SK-N-SH treated with all-trans-retinoic acid at 6 μM for 48 hours (cell line): ENCODE measurements at regions not wholly inside any gene's neighbourhood (a gene's known extent, or its start where the extent isn't known, plus 50 kb on each side); places are given as distances from the start of the nearest gene placed in this dataset.

Source experiments
- ATAC-seq: fragments of 200-7000 bp; cut with Tn5 transposase; 3 replicates; pipeline ENCODE4 v1.9.1; 2020; ENCODE audit warnings: mild to moderate bottlenecking, moderate library complexity
- BACH2 ChIP-seq: fragments of 250-450 bp; sonication (Bioruptor Pico); IDR thresholded peaks from 2 replicates; pipeline ENCODE4 v1.9.0; 2021; ENCODE audit warnings: mild to moderate bottlenecking, borderline replicate concordance
- CSDC2 ChIP-seq: fragments of 250-450 bp; sonication (Bioruptor Pico); IDR thresholded peaks from 2 replicates; pipeline ENCODE4 v1.5.0; 2020; ENCODE audit warnings: mild to moderate bottlenecking, moderate library complexity
- ESRRG ChIP-seq: fragments of 250-450 bp; sonication (Bioruptor Pico); IDR thresholded peaks from 2 replicates; pipeline ENCODE4 v1.6.1; 2021; ENCODE audit warnings: mild to moderate bottlenecking
- GLIS3 ChIP-seq: fragments of 250-450 bp; sonication (Bioruptor Pico); IDR thresholded peaks from 2 replicates; pipeline ENCODE4 v1.5.0; 2020; ENCODE audit warnings: mild to moderate bottlenecking, moderate library complexity
- OSR1 ChIP-seq: fragments of 250-450 bp; sonication (Bioruptor Pico); IDR thresholded peaks from 2 replicates; pipeline ENCODE4 v1.8.0; 2022; ENCODE audit warnings: moderate library complexity, mild to moderate bottlenecking, inconsistent platforms
- PPARA ChIP-seq: fragments of 250-450 bp; sonication (Bioruptor Pico); IDR thresholded peaks from 2 replicates; pipeline ENCODE4 v1.5.0; 2020; ENCODE audit warnings: mild to moderate bottlenecking, borderline replicate concordance
- RARB ChIP-seq: fragments of 250-450 bp; sonication (Bioruptor Pico); IDR thresholded peaks from 2 replicates; pipeline ENCODE4 v1.8.0; 2021; ENCODE audit warnings: mild to moderate bottlenecking, moderate library complexity
- SNAI2 ChIP-seq: fragments of 250-450 bp; sonication (Bioruptor Pico); IDR thresholded peaks from 2 replicates; pipeline ENCODE4 v1.5.0; 2020; ENCODE audit warnings: mild to moderate bottlenecking, moderate library complexity
- TCF4 ChIP-seq: fragments of 250-450 bp; sonication (Bioruptor Pico); IDR thresholded peaks from 2 replicates; pipeline ENCODE4 v1.8.0; 2021; ENCODE audit warnings: mild to moderate bottlenecking, moderate library complexity, borderline replicate concordance
- TOX ChIP-seq: fragments of 250-450 bp; sonication (Bioruptor Pico); IDR thresholded peaks from 2 replicates; pipeline ENCODE4 v1.8.0; 2021; ENCODE audit warnings: mild to moderate bottlenecking, moderate library complexity, borderline replicate concordance
- ZC3H10 ChIP-seq: fragments of 250-450 bp; sonication (Bioruptor Pico); IDR thresholded peaks from 2 replicates; pipeline ENCODE4 v1.5.1; 2021; ENCODE audit warnings: mild to moderate bottlenecking, moderate library complexity
- ZFP3 ChIP-seq: fragments of 250-450 bp; sonication (Bioruptor Pico); IDR thresholded peaks from 2 replicates; pipeline ENCODE4 v1.5.0; 2020; ENCODE audit warnings: mild to moderate bottlenecking, moderate library complexity
- ZFP30 ChIP-seq: fragments of 450-650 bp; formaldehyde crosslinking; IDR thresholded peaks from 2 replicates; pipeline ENCODE4 v1.5.0; 2022; ENCODE audit warnings: mild to moderate bottlenecking, moderate library complexity
- ZNF565 ChIP-seq: fragments of 450-650 bp; formaldehyde crosslinking; conservative IDR thresholded peaks from 2 replicates; pipeline ENCODE4 v1.5.0; 2020; ENCODE audit warnings: low read depth, mild to moderate bottlenecking, moderate library complexity
- ZNF70 ChIP-seq: fragments of 450-650 bp; formaldehyde crosslinking; IDR thresholded peaks from 2 replicates; pipeline ENCODE4 v1.5.0; 2020; ENCODE audit warnings: mild to moderate bottlenecking, moderate library complexity
- ZNF8 ChIP-seq: fragments of 450-650 bp; formaldehyde crosslinking; IDR thresholded peaks from 2 replicates; pipeline ENCODE4 v1.5.0; 2020; ENCODE audit warnings: mild to moderate bottlenecking, moderate library complexity
- TF ChIP-seq, protein P1 (sequence below): fragments of 250-450 bp; sonication (Bioruptor Pico); IDR thresholded peaks from 2 replicates; pipeline ENCODE4 v1.8.0; 2021; ENCODE audit warnings: low read depth, mild to moderate bottlenecking, moderate library complexity, borderline replicate concordance
- TF ChIP-seq, protein P2 (sequence below): fragments of 250-450 bp; sonication (Bioruptor Pico); IDR thresholded peaks from 2 replicates; pipeline ENCODE4 v1.5.1; 2020; ENCODE audit warnings: low read depth, mild to moderate bottlenecking, moderate library complexity
- TF ChIP-seq, protein P3 (sequence below): fragments of 250-450 bp; sonication (Bioruptor Pico); IDR thresholded peaks from 2 replicates; pipeline ENCODE4 v1.5.0; 2020; ENCODE audit warnings: mild to moderate bottlenecking, moderate library complexity
- TF ChIP-seq, protein P4 (sequence below): fragments of 250-450 bp; sonication (Bioruptor Pico); IDR thresholded peaks from 2 replicates; pipeline ENCODE4 v1.8.0; 2020; ENCODE audit warnings: mild to moderate bottlenecking, moderate library complexity, borderline replicate concordance

DNA sequence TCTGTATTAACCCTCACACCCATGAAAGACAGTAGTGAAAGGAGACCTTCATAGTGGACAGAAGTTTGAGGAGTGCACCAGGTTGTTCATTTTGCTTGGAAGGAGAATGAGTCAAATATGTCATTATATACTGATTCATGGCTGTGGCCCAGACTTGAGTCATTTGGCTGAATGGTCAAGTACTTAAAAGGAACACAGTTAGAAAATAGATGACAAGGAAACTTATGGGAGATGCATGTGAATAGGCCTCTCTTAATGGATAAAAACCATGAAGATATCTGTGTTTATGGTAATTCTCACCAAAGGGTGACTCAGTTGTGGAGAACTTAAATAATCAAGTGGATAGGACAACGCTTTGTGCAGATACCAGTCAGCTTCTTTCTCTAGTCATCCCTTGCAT lies 524.7 kb upstream of the CNTNAP5 start:
- TF ChIP-seq RARB (CRISPR knock-in tag): no peak
- no peak for TF ChIP-seq ESRRG (CRISPR knock-in tag)
- no peak for TF ChIP-seq PPARA (CRISPR knock-in tag)
- TF ChIP-seq, protein P1, sequence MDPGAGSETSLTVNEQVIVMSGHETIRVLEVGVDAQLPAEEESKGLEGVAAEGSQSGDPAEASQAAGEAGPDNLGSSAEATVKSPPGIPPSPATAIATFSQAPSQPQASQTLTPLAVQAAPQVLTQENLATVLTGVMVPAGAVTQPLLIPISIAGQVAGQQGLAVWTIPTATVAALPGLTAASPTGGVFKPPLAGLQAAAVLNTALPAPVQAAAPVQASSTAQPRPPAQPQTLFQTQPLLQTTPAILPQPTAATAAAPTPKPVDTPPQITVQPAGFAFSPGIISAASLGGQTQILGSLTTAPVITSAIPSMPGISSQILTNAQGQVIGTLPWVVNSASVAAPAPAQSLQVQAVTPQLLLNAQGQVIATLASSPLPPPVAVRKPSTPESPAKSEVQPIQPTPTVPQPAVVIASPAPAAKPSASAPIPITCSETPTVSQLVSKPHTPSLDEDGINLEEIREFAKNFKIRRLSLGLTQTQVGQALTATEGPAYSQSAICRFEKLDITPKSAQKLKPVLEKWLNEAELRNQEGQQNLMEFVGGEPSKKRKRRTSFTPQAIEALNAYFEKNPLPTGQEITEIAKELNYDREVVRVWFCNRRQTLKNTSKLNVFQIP: no peak
- TF ChIP-seq, protein P2, sequence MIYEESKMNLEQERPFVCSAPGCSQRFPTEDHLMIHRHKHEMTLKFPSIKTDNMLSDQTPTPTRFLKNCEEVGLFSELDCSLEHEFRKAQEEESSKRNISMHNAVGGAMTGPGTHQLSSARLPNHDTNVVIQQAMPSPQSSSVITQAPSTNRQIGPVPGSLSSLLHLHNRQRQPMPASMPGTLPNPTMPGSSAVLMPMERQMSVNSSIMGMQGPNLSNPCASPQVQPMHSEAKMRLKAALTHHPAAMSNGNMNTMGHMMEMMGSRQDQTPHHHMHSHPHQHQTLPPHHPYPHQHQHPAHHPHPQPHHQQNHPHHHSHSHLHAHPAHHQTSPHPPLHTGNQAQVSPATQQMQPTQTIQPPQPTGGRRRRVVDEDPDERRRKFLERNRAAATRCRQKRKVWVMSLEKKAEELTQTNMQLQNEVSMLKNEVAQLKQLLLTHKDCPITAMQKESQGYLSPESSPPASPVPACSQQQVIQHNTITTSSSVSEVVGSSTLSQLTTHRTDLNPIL (CRISPR knock-in tag): no peak
- no peak for TF ChIP-seq ZC3H10
- TF ChIP-seq BACH2 (CRISPR knock-in tag): no peak
- no peak for TF ChIP-seq CSDC2 (CRISPR knock-in tag)
- no peak for TF ChIP-seq ZNF8 (CRISPR knock-in tag)
- TF ChIP-seq TCF4 (CRISPR knock-in tag): no peak
- TF ChIP-seq SNAI2: no peak
- TF ChIP-seq ZNF565 (CRISPR knock-in tag): no peak
- TF ChIP-seq ZFP3 (CRISPR knock-in tag): no peak
- TF ChIP-seq ZNF70 (CRISPR knock-in tag): no peak
- TF ChIP-seq, protein P3, sequence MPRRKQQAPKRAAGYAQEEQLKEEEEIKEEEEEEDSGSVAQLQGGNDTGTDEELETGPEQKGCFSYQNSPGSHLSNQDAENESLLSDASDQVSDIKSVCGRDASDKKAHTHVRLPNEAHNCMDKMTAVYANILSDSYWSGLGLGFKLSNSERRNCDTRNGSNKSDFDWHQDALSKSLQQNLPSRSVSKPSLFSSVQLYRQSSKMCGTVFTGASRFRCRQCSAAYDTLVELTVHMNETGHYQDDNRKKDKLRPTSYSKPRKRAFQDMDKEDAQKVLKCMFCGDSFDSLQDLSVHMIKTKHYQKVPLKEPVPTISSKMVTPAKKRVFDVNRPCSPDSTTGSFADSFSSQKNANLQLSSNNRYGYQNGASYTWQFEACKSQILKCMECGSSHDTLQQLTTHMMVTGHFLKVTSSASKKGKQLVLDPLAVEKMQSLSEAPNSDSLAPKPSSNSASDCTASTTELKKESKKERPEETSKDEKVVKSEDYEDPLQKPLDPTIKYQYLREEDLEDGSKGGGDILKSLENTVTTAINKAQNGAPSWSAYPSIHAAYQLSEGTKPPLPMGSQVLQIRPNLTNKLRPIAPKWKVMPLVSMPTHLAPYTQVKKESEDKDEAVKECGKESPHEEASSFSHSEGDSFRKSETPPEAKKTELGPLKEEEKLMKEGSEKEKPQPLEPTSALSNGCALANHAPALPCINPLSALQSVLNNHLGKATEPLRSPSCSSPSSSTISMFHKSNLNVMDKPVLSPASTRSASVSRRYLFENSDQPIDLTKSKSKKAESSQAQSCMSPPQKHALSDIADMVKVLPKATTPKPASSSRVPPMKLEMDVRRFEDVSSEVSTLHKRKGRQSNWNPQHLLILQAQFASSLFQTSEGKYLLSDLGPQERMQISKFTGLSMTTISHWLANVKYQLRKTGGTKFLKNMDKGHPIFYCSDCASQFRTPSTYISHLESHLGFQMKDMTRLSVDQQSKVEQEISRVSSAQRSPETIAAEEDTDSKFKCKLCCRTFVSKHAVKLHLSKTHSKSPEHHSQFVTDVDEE (CRISPR knock-in tag): no peak
- no peak for TF ChIP-seq ZFP30 (CRISPR knock-in tag)
- no peak for TF ChIP-seq GLIS3
- TF ChIP-seq TOX (CRISPR knock-in tag): no peak
- TF ChIP-seq, protein P4, sequence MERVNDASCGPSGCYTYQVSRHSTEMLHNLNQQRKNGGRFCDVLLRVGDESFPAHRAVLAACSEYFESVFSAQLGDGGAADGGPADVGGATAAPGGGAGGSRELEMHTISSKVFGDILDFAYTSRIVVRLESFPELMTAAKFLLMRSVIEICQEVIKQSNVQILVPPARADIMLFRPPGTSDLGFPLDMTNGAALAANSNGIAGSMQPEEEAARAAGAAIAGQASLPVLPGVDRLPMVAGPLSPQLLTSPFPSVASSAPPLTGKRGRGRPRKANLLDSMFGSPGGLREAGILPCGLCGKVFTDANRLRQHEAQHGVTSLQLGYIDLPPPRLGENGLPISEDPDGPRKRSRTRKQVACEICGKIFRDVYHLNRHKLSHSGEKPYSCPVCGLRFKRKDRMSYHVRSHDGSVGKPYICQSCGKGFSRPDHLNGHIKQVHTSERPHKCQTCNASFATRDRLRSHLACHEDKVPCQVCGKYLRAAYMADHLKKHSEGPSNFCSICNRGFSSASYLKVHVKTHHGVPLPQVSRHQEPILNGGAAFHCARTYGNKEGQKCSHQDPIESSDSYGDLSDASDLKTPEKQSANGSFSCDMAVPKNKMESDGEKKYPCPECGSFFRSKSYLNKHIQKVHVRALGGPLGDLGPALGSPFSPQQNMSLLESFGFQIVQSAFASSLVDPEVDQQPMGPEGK: no peak
- ATAC-seq: no peak

DNA sequence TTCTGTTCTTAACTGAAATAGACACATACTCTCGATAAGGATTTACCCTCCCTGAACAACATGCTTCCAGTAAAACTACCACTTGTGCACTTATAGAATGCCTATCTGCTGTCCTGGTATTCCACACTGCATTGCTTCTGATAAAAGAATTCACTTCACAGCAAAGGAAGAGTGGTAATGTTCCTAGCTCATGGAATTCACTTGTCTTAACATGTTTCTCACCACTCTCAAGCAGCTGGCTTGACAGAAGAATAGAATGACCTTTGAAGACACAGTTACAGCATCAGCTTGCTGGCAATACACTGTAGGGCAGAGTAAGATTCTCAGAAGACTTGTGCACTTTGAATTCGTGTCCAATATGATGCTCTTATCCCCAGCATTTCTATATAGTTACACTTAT lies 524.1 kb upstream of the CNTNAP5 start:
- no peak for TF ChIP-seq ZFP30 (CRISPR knock-in tag)
- no peak for TF ChIP-seq SNAI2
- no peak for TF ChIP-seq TOX (CRISPR knock-in tag)
- no peak for TF ChIP-seq TCF4 (CRISPR knock-in tag)
- TF ChIP-seq, protein P3 (CRISPR knock-in tag): no peak
- TF ChIP-seq ESRRG (CRISPR knock-in tag): no peak
- TF ChIP-seq, protein P4: no peak
- TF ChIP-seq ZNF8 (CRISPR knock-in tag): no peak
- TF ChIP-seq, protein P2 (CRISPR knock-in tag): no peak
- TF ChIP-seq OSR1 (CRISPR knock-in tag): no peak
- no peak for TF ChIP-seq ZC3H10
- no peak for TF ChIP-seq PPARA (CRISPR knock-in tag)
- ATAC-seq: no peak
